Astrocyte (in vitro differentiated cells and primary cell): ENCODE measurements at regions not wholly inside any gene's neighbourhood (a gene's known extent, or its start where the extent isn't known, plus 50 kb on each side); places are given as distances from the start of the nearest gene placed in this dataset.

ENCODE experiments used
- DNase-seq: peaks from one replicate; pipeline ENCODE4 v3.0.0-alpha.2; 2010; ENCODE audit warnings: low read depth
- FAIRE-seq: peaks from 2 replicates; lab custom pipeline; 2011; peaks lifted over from hg19 to GRCh38; lab: Jason Lieb, UNC
- H2AFZ ChIP-seq: 2 replicates; pipeline ENCODE4 v1.6.0; 2012; ENCODE audit warnings: low read depth, low read length, inconsistent platforms
- H3K27ac ChIP-seq: 2 replicates; pipeline ENCODE4 v1.5.1; 2011; ENCODE audit warnings: low read depth, low read length, inconsistent platforms
- H3K27me3 ChIP-seq: 2 replicates; pipeline ENCODE4 v1.6.0; 2011; ENCODE audit warnings: low read length, inconsistent platforms; ENCODE audit not compliant: insufficient read depth
- H3K36me3 ChIP-seq: 2 replicates; pipeline ENCODE4 v1.5.1; 2011; ENCODE audit warnings: low read length, inconsistent platforms; ENCODE audit not compliant: insufficient read depth
- H3K4me1 ChIP-seq: 2 replicates; pipeline ENCODE4 v1.5.1; 2011; ENCODE audit warnings: low read length, inconsistent platforms; ENCODE audit not compliant: insufficient read depth
- H3K4me2 ChIP-seq: 2 replicates; pipeline ENCODE4 v1.6.0; 2012; ENCODE audit warnings: low read length, inconsistent platforms
- H3K4me3 ChIP-seq: 2 replicates; pipeline ENCODE4 v1.5.1; 2011; ENCODE audit warnings: low read depth, mild to moderate bottlenecking, low read length, inconsistent platforms; ENCODE audit not compliant: insufficient read depth
- H3K79me2 ChIP-seq: 2 replicates; pipeline ENCODE4 v1.6.0; 2012; ENCODE audit warnings: mild to moderate bottlenecking, low read length, inconsistent platforms; ENCODE audit not compliant: insufficient read depth
- H3K9ac ChIP-seq: 2 replicates; pipeline ENCODE4 v1.6.0; 2012; ENCODE audit warnings: mild to moderate bottlenecking, low read length, inconsistent platforms
- H3K9me3 ChIP-seq: 2 replicates; pipeline ENCODE4 v1.5.1; 2012; ENCODE audit warnings: low read depth, mild to moderate bottlenecking, low read length, inconsistent platforms; ENCODE audit not compliant: insufficient read depth
- H4K20me1 ChIP-seq: 2 replicates; pipeline ENCODE4 v1.6.0; 2012; ENCODE audit warnings: low read length, inconsistent platforms; ENCODE audit not compliant: insufficient read depth
- H3K27ac Mint-ChIP-seq: one replicate; pipeline ENCODE4 v1.8.0; 2021; ENCODE audit warnings: mild to moderate bottlenecking, mixed read lengths; ENCODE audit not compliant: unreplicated experiment
- H3K27me3 Mint-ChIP-seq: one replicate; pipeline ENCODE4 v1.8.0; 2021; ENCODE audit warnings: low read depth, mixed read lengths; ENCODE audit not compliant: unreplicated experiment
- H3K36me3 Mint-ChIP-seq: one replicate; pipeline ENCODE4 v1.8.0; 2021; ENCODE audit warnings: low read depth, mixed read lengths; ENCODE audit not compliant: unreplicated experiment
- H3K4me1 Mint-ChIP-seq: one replicate; pipeline ENCODE4 v1.8.0; 2021; ENCODE audit warnings: low read depth, mixed read lengths; ENCODE audit not compliant: unreplicated experiment
- H3K4me3 Mint-ChIP-seq: one replicate; pipeline ENCODE4 v1.8.0; 2021; ENCODE audit warnings: mild to moderate bottlenecking, moderate library complexity, mixed read lengths; ENCODE audit not compliant: unreplicated experiment
- H3K9me3 Mint-ChIP-seq: one replicate; pipeline ENCODE4 v1.8.0; 2021; ENCODE audit warnings: mild to moderate bottlenecking, mixed read lengths; ENCODE audit not compliant: unreplicated experiment
- EZH2 ChIP-seq: IDR thresholded peaks from 2 replicates; pipeline ENCODE4 v1.6.1; 2012; ENCODE audit warnings: mild to moderate bottlenecking, low read length, inconsistent platforms; ENCODE audit not compliant: insufficient read depth
- TF ChIP-seq, protein P1 (sequence below): IDR thresholded peaks from 2 replicates; pipeline ENCODE4 v1.5.1; 2011; ENCODE audit warnings: low read depth, mild to moderate bottlenecking, inconsistent platforms, low read length, moderate library complexity; ENCODE audit not compliant: insufficient read depth

DNA sequence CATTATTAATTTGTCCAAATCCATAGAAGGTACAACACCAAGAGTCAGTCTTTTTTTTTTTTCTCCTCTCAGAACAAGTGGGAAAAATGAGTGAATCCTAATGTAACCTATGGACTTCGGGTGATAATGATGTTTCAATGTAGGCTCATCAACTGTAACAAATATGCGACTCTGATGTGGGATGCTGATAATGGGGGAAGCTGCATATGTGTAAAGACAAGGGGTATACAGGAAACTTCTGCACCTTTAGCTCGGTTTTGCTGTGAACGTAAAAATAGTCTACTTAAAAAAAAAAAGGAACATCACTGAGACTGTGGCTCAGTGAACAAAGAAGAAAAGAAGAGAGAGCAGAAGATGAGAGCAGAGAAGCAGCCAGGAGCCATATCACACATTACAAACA is 78.3 kb upstream of the ARHGAP32 start:
- Histone ChIP-seq H4K20me1 (peaks cover 86% of the 10 kb centered on the region), H3K27me3 (no peaks in the 10 kb centered on the region), H3K79me2 (peaks cover 96% of the 10 kb centered on the region), H3K9me3 (no peaks in the 10 kb centered on the region), H3K9ac (no peak overlapping the region), H3K36me3 (no peaks in the 10 kb centered on the region), H3K4me1 (no peaks in the 10 kb centered on the region), H2AFZ (no peak overlapping the region), H3K4me2 (no peak overlapping the region), H3K4me3 (no peak overlapping the region), H3K27ac (no peak overlapping the region)
- no peak overlapping the region for H3K4me3 Mint-ChIP-seq
- DNase-seq (no peak), FAIRE-seq (no peak)
- TF ChIP-seq, protein P1, sequence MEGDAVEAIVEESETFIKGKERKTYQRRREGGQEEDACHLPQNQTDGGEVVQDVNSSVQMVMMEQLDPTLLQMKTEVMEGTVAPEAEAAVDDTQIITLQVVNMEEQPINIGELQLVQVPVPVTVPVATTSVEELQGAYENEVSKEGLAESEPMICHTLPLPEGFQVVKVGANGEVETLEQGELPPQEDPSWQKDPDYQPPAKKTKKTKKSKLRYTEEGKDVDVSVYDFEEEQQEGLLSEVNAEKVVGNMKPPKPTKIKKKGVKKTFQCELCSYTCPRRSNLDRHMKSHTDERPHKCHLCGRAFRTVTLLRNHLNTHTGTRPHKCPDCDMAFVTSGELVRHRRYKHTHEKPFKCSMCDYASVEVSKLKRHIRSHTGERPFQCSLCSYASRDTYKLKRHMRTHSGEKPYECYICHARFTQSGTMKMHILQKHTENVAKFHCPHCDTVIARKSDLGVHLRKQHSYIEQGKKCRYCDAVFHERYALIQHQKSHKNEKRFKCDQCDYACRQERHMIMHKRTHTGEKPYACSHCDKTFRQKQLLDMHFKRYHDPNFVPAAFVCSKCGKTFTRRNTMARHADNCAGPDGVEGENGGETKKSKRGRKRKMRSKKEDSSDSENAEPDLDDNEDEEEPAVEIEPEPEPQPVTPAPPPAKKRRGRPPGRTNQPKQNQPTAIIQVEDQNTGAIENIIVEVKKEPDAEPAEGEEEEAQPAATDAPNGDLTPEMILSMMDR, result no peak
- no peak for TF ChIP-seq EZH2
- peaks cover 5% of the 10 kb centered on the region for H3K36me3 Mint-ChIP-seq
- peaks cover 10% of the 10 kb centered on the region for H3K4me1 Mint-ChIP-seq
- no peaks in the 10 kb centered on the region for H3K27me3 Mint-ChIP-seq
- H3K9me3 Mint-ChIP-seq, result no peaks in the 10 kb centered on the region
- H3K27ac Mint-ChIP-seq, result no peak overlapping the region

DNA sequence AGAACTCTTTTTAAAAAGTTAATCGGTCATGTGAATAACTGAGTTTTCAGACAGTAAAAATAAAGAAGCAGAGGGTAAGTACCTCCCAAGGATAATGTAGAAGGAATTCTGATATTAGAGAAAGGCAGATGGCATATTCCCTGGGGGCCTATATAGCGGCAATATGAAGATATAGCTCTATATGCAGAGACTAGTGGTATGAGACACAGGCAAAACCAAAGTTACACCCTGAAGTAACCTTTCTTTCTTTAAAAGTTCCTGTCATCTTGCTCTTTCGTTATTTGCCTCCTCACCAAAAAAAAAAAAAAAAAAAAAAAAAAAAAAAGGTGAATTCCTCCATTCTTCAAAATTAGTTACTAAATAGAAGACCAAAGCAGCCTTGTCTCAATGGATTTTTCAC is 76.2 kb upstream of the ARHGAP32 start:
- no peaks in the 10 kb centered on the region for H3K9me3 Mint-ChIP-seq
- FAIRE-seq, result no peak
- Histone ChIP-seq H3K79me2 (peaks cover 95% of the 10 kb centered on the region), H3K9me3 (no peaks in the 10 kb centered on the region), H3K27me3 (no peaks in the 10 kb centered on the region), H2AFZ (no peak overlapping the region), H3K36me3 (no peaks in the 10 kb centered on the region), H3K4me2 (no peak overlapping the region), H4K20me1 (peaks cover 79% of the 10 kb centered on the region), H3K27ac (no peak overlapping the region), H3K4me1 (no peaks in the 10 kb centered on the region), H3K4me3 (no peak overlapping the region), H3K9ac (no peak overlapping the region)
- no peaks in the 10 kb centered on the region for H3K27me3 Mint-ChIP-seq
- peaks cover 5% of the 10 kb centered on the region for H3K36me3 Mint-ChIP-seq
- H3K4me3 Mint-ChIP-seq, result no peak overlapping the region
- no peak overlapping the region for H3K27ac Mint-ChIP-seq
- TF ChIP-seq, protein P1, result no peak
- no peak for TF ChIP-seq EZH2
- peaks cover 13% of the 10 kb centered on the region for H3K4me1 Mint-ChIP-seq
- no peak for DNase-seq

- Histone ChIP-seq H3K9ac (no peak overlapping the region), H3K4me2 (no peak overlapping the region), H3K4me3 (no peak overlapping the region), H3K79me2 (peaks cover 95% of the 10 kb centered on the region), H4K20me1 (peaks cover 73% of the 10 kb centered on the region), H2AFZ (no peak overlapping the region), H3K9me3 (no peaks in the 10 kb centered on the region), H3K27ac (no peak overlapping the region), H3K4me1 (no peaks in the 10 kb centered on the region), H3K27me3 (no peaks in the 10 kb centered on the region), H3K36me3 (no peaks in the 10 kb centered on the region)
- Mint-ChIP-seq H3K9me3 (no peaks in the 10 kb centered on the region), H3K27me3 (no peaks in the 10 kb centered on the region), H3K36me3 (peaks cover 5% of the 10 kb centered on the region), H3K27ac (no peak overlapping the region), H3K4me1 (peaks cover 13% of the 10 kb centered on the region), H3K4me3 (no peak overlapping the region)
- TF ChIP-seq, protein P1, result no peak
- no peak for TF ChIP-seq EZH2
- no peak for DNase-seq
- FAIRE-seq, result no peak
Measured at GRCh38 chr11:129267716-129268115, 75.6 kb upstream of the ARHGAP32 start.
